Upper lobe of left lung (tissue), 6 donors: ENCODE measurements at regions not wholly inside any gene's neighbourhood (a gene's known extent, or its start where the extent isn't known, plus 50 kb on each side); places are given as distances from the start of the nearest gene placed in this dataset.

Experiments
- ATAC-seq, 2 donors: fragments of 200-7000 bp; cut with Tn5 transposase; one replicate each; pipeline ENCODE4 v1.9.1; 2022; ENCODE audit warnings: mild to moderate bottlenecking in 2 of 2, moderate library complexity in 2 of 2; ENCODE audit not compliant: low FRiP score in 2 of 2
- DNase-seq, 2 donors: peaks; one replicate each; pipeline ENCODE4 v3.0.0-alpha.2; 2019 to 2020
- H3K27ac ChIP-seq, 4 donors: fragments of 200-600 bp; sonication (generic); one replicate each; pipeline ENCODE4 v1.5.1; 2016 to 2019
- H3K27me3 ChIP-seq, 4 donors: fragments of 200-600 bp; sonication (generic); one replicate each; pipeline ENCODE4 v1.5.1; 2017 to 2019
- H3K36me3 ChIP-seq, 4 donors: fragments of 200-600 bp; sonication (generic); one replicate each; pipeline ENCODE4 v1.5.1; 2016 to 2019
- H3K4me1 ChIP-seq, 4 donors: fragments of 200-600 bp; sonication (generic); one replicate each; pipeline ENCODE4 v1.5.1; 2018 to 2019
- H3K4me3 ChIP-seq, 4 donors: fragments of 200-600 bp; sonication (generic); one replicate each; pipeline ENCODE4 v1.5.1; 2017 to 2019; ENCODE audit warnings: mild to moderate bottlenecking in 2 of 4, moderate library complexity in 1 of 4
- H3K9me3 ChIP-seq, 4 donors: fragments of 200-600 bp; sonication (generic); one replicate each; pipeline ENCODE4 v1.5.1; 2018 to 2019
- CTCF ChIP-seq, 6 experiments: fragments of 450-650 bp in 4 of 6; fragments of 200-600 bp in 2 of 6; sonication (generic) in 2 of 6; IDR thresholded peaks; one replicate each; pipeline ENCODE4 v1.5.1; 2016 to 2019; ENCODE audit warnings: antibody characterized with exemption in 6 of 6
- EP300 ChIP-seq, 4 donors: sonication (generic); formaldehyde crosslinking; IDR thresholded peaks; one replicate each; pipeline ENCODE4 v1.5.1; 2017; ENCODE audit warnings: antibody characterized with exemption in 4 of 4, control low read depth in 2 of 4
- POLR2A ChIP-seq, 4 donors: fragments of 450-650 bp; IDR thresholded peaks; one replicate each; pipeline ENCODE4 v1.5.1; 2016 to 2017; ENCODE audit warnings: antibody characterized with exemption in 4 of 4, mild to moderate bottlenecking in 2 of 4
- POLR2AphosphoS5 ChIP-seq, 2 donors: sonication (generic); formaldehyde crosslinking; IDR thresholded peaks; one replicate each; pipeline ENCODE4 v1.5.1; 2017; ENCODE audit warnings: antibody characterized with exemption in 2 of 2
- WGBS, 2 donors: methylation state at CpG; one replicate each; pipeline ENCODE4 v1.1.5; 2017 to 2018; 5-methylcytosine and 5-hydroxymethylcytosine counted together
- donor health status: DM: no; HTN: no; CAD: no; lungs with moderate emphysema.
- donor health status: DM: no; HTN: yes; CAD: no; lungs with severe emphysema.

DNA sequence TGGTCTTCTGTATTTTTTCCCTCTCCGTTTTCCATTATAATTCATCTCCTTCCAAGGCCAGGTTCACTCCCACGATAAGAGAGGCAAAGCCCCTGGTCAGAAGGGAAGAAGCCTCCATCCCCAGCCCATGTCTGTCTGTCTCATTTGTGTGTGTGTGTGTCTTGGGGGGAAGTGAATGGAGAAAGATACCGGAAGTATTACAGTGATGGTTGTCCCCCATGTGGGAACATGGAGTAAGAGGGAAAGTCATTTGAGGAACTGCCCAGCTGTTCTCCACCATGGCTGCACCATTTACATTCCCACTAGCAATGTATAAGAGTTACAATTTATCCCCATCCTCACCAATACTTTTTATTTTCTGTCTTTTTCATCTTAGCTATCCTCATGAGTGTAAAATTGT lies 113.6 kb upstream of the ATP8B1 start:
- no peaks in the 10 kb centered on the region for H3K9me3 ChIP-seq
- no peak overlapping the region for H3K4me3 ChIP-seq
- H3K27ac ChIP-seq: no peak overlapping the region
- no peaks in the 10 kb centered on the region for H3K4me1 ChIP-seq
- 72 to 76% methylated on average over 3 of the region's 3 CpGs for WGBS, 2 donors
- H3K27me3 ChIP-seq: no peaks in the 10 kb centered on the region
- no peak for TF ChIP-seq POLR2A (IDR thresholded peaks at IDR 0.05)
- TF ChIP-seq CTCF (IDR thresholded peaks at IDR 0.05): no peak
- TF ChIP-seq POLR2AphosphoS5 (IDR thresholded peaks at IDR 0.05): no peak
- TF ChIP-seq EP300 (IDR thresholded peaks at IDR 0.05): no peak
- H3K36me3 ChIP-seq: no peaks in the 10 kb centered on the region
- no peak for ATAC-seq
- DNase-seq: no peak

DNA sequence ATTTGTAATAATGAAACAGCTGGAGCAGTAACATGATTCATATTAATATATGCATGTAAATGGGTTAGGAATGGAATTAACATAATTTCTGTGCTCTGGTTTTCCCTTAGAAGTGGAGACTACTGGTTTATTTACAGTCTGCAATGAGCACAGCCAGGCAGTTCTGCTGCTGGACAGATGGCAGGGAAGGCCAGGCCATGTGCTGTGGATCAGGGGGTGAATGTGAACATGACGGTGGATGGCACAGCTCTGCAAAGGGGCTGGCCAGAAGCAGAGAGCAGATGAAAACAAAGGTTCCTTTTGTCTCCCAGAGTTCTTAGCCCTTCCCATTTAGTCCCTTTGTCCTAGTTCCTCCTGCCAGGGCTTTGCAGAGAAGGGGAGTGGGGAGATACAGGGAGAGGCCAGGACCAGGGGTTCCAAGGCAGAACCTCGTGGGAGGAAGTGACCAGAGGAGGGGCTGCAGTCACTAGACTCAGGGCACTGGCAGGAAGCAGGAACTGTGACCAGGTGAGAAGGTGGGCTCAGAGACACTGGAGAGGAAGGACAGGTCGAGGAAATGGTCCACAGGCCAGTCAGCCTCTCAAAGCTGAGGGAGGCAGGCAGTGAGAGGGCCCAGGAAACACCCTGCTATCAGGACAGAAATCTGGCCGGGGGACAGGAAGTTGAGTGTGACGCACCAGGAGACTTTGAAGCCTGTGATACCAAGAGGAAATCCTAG lies 112.9 kb upstream of the ATP8B1 start:
- Histone ChIP-seq H3K27me3 (no peaks in the 10 kb centered on the region), H3K27ac (no peak overlapping the region), H3K36me3 (no peaks in the 10 kb centered on the region), H3K9me3 (no peaks in the 10 kb centered on the region), H3K4me1 (no peaks in the 10 kb centered on the region), H3K4me3 (no peak overlapping the region)
- no peak for TF ChIP-seq EP300 (IDR thresholded peaks at IDR 0.05)
- TF ChIP-seq CTCF (IDR thresholded peaks at IDR 0.05): no peak
- no peak for TF ChIP-seq POLR2A (IDR thresholded peaks at IDR 0.05)
- TF ChIP-seq POLR2AphosphoS5 (IDR thresholded peaks at IDR 0.05): no peak
- WGBS, 2 donors: 34 to 39% methylated on average over 5 of the region's 5 CpGs
- DNase-seq (no peak), ATAC-seq (no peak)

GRCh38 chr18:57915248-57915647 lies 112.1 kb upstream of the ATP8B1 start:
- Histone ChIP-seq H3K9me3 (no peaks in the 10 kb centered on the region), H3K27me3 (no peaks in the 10 kb centered on the region), H3K27ac (no peak overlapping the region), H3K4me1 (no peaks in the 10 kb centered on the region), H3K4me3 (no peak overlapping the region), H3K36me3 (no peaks in the 10 kb centered on the region)
- TF ChIP-seq EP300 (IDR thresholded peaks at IDR 0.05) (no peak), CTCF (IDR thresholded peaks at IDR 0.05) (no peak), POLR2AphosphoS5 (IDR thresholded peaks at IDR 0.05) (no peak), POLR2A (IDR thresholded peaks at IDR 0.05) (no peak)
- no peak for ATAC-seq
- 68 to 73% methylated on average over 2 of the region's 2 CpGs for WGBS, 2 donors
- DNase-seq: no peak

DNA sequence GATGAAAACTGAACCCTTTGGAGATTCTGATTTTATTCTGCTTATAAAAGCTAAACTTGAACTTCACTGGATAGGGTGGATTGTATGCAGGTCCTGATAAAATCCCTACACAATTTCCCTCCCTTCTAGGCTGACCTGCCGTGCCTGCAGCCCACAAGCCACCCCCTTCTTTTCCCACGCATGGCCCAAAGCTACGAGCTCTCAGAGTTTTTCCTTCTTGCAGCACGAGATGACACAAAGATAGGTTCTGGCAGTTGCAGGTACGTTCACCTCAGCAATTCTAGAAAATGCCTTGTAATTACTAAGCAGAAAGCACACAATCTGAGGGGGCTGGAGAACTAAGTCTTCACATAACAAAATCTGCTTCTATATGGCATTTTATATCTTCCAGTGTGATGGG lies 110.6 kb upstream of the ATP8B1 start:
- DNase-seq (no peak), ATAC-seq (no peak)
- 88 to 89% methylated on average over 5 of the region's 5 CpGs for WGBS, 2 donors
- H3K4me3 ChIP-seq: no peak overlapping the region
- H3K27ac ChIP-seq: no peak overlapping the region
- H3K9me3 ChIP-seq: no peaks in the 10 kb centered on the region
- no peaks in the 10 kb centered on the region for H3K36me3 ChIP-seq
- H3K4me1 ChIP-seq: no peaks in the 10 kb centered on the region
- TF ChIP-seq CTCF (IDR thresholded peaks at IDR 0.05): no peak
- TF ChIP-seq POLR2AphosphoS5 (IDR thresholded peaks at IDR 0.05): no peak
- TF ChIP-seq POLR2A (IDR thresholded peaks at IDR 0.05): no peak
- no peak for TF ChIP-seq EP300 (IDR thresholded peaks at IDR 0.05)
- H3K27me3 ChIP-seq: no peaks in the 10 kb centered on the region

DNA sequence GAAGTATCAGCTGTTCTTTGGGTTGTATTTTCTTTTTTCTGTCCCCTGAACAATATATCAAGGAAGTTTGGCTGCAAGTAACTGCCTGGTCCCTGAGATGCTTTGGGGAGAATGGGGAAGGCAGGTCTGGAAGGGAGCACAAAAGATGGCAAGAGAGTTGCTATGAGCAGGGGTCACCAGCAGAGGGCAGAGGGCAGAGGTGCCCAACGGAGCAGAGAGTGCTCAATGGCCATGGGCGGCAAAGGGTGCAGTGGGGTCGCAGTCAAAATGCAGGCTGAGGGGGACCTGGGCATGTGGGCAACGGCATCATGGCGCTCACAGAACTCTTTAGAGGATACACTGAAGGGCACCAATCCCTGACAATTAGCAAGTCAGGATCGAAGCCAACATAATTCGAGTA lies 107.7 kb upstream of the ATP8B1 start:
- Histone ChIP-seq H3K27me3 (no peaks in the 10 kb centered on the region), H3K36me3 (no peaks in the 10 kb centered on the region), H3K9me3 (no peaks in the 10 kb centered on the region), H3K4me1 (no peaks in the 10 kb centered on the region), H3K27ac (no peak overlapping the region), H3K4me3 (no peak overlapping the region)
- WGBS, 2 donors: 83 to 86% methylated on average over 7 of the region's 7 CpGs
- TF ChIP-seq POLR2AphosphoS5 (IDR thresholded peaks at IDR 0.05) (no peak), CTCF (IDR thresholded peaks at IDR 0.05) (peak in 2 of 6 experiments; percentile 12 to 21)
- DNase-seq (no peak), ATAC-seq (no peak)
